ENCODE measurements at regions not wholly inside any gene's neighbourhood (a gene's known extent, or its start where the extent isn't known, plus 50 kb on each side); places are given as distances from the start of the nearest gene placed in this dataset.

DNA sequence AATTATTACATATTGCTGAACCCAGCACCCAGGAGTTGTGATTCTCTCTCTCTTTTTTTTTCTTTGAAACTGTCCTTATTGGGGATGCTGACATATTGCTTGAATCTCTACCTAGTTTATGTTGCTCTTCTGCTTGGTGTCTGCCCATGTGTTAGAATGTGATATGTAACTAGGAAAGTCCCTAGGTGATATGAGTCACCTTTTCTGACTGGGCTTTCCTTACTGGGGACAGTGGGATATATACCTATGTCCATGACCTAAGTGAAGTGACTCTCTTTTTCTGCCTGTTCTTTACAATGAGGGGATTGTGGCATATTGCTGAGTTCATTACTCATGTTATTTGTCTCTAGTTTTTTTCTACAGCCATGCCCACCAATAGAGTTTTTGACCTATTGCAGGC, 1013.2 kb upstream of the TSPY4 start:
- H3K36me3 ChIP-seq: no peaks in the 10 kb centered on the region
- no peaks in the 10 kb centered on the region for H3K4me1 ChIP-seq
- H3K27ac ChIP-seq: no peak overlapping the region
- TF ChIP-seq, protein P1, sequence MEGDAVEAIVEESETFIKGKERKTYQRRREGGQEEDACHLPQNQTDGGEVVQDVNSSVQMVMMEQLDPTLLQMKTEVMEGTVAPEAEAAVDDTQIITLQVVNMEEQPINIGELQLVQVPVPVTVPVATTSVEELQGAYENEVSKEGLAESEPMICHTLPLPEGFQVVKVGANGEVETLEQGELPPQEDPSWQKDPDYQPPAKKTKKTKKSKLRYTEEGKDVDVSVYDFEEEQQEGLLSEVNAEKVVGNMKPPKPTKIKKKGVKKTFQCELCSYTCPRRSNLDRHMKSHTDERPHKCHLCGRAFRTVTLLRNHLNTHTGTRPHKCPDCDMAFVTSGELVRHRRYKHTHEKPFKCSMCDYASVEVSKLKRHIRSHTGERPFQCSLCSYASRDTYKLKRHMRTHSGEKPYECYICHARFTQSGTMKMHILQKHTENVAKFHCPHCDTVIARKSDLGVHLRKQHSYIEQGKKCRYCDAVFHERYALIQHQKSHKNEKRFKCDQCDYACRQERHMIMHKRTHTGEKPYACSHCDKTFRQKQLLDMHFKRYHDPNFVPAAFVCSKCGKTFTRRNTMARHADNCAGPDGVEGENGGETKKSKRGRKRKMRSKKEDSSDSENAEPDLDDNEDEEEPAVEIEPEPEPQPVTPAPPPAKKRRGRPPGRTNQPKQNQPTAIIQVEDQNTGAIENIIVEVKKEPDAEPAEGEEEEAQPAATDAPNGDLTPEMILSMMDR (IDR thresholded peaks at IDR 0.05 in 8 of 11, conservative IDR thresholded peaks at IDR 0.05 in 3 of 11): no peak
- no peak for TF ChIP-seq POLR2A (IDR thresholded peaks at IDR 0.05)
- TF ChIP-seq POLR2AphosphoS5 (IDR thresholded peaks at IDR 0.05): no peak
- intact Hi-C loops (cut with DNase I; ENCODE audit: low total_unique reads): no loop called here
- no peak overlapping the region for H3K4me3 ChIP-seq
- no peaks in the 10 kb centered on the region for H3K27me3 ChIP-seq (replicated peaks in 1 of 7)
- no peaks in the 10 kb centered on the region for H3K9me3 ChIP-seq
- no peak for DNase-seq

DNA sequence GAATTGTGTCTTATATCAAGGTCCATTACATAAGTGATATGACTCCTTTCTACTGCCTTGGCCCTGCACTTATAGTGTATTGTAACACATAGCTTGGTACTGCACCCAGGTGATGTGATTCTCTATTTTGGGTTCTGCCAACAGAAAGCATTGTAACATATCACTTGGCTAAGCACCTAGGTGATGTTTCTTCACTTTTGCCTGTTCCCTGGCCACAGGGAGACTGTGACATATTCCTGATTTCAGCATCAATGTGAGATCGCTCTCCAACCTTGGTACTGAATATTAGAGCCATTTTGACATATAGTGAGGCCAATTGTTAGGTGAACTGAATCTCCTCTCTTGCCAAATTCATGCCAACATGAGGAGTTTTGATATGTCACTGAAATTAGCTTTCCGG, 1010.3 kb upstream of the TSPY4 start:
- intact Hi-C loops (cut with DNase I; ENCODE audit: low total_unique reads): no loop called here
- Histone ChIP-seq H3K9me3 (no peaks in the 10 kb centered on the region), H3K4me1 (no peaks in the 10 kb centered on the region), H3K27me3 (replicated peaks in 1 of 7) (no peaks in the 10 kb centered on the region), H3K27ac (no peak overlapping the region), H3K4me3 (no peak overlapping the region), H3K36me3 (no peaks in the 10 kb centered on the region)
- TF ChIP-seq POLR2AphosphoS5 (IDR thresholded peaks at IDR 0.05) (no peak), POLR2A (IDR thresholded peaks at IDR 0.05) (no peak)
- TF ChIP-seq, protein P1 (IDR thresholded peaks at IDR 0.05 in 8 of 11, conservative IDR thresholded peaks at IDR 0.05 in 3 of 11): no peak
- WGBS, 5 donors: 71 to 83% (median 82%) methylated on average over 2 of the region's 2 CpGs; no CpG with 5 or more reads in 2 of the 5 donors
- DNase-seq: no peak

DNA sequence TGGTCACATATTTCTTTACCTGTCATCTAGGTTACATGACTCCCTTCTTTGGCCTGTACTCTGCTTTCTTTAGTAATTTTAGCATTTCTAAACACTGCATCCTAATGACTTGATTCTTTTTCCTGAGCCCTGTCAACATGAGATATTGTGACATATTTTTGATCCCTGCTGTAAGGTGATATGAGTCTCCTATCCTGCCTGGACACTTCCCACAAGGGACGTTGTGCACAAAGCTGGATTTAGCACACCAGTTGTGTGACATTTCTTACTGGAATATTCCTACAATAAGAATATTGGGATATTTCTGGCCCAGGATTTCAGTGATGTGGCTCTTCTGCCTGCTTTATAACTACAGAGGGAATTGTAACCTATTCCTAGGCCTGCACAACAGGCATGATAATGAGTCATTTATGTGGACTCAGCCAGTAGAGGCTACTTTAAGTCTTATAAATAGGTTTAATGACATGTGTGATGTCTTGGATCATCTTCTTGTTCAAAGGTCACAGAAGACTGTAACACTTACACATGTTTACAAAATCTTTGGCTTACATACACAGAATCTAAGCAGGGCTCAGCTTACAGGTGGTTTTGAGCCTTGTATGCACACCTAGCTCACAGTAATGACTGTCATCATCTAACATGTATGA, 1009.4 kb upstream of the TSPY4 start:
- DNase-seq: no peak
- WGBS, 5 donors: 59 to 83% (median 60%) methylated on average over 1 of the region's 1 CpG; no CpG with 5 or more reads in 2 of the 5 donors
- TF ChIP-seq, protein P1 (IDR thresholded peaks at IDR 0.05 in 8 of 11, conservative IDR thresholded peaks at IDR 0.05 in 3 of 11): no peak
- TF ChIP-seq POLR2A (IDR thresholded peaks at IDR 0.05): no peak
- TF ChIP-seq POLR2AphosphoS5 (IDR thresholded peaks at IDR 0.05): no peak
- Histone ChIP-seq H3K36me3 (no peaks in the 10 kb centered on the region), H3K27ac (no peak overlapping the region), H3K9me3 (no peaks in the 10 kb centered on the region), H3K4me3 (no peak overlapping the region), H3K4me1 (no peaks in the 10 kb centered on the region), H3K27me3 (replicated peaks in 1 of 7) (no peaks in the 10 kb centered on the region)
- intact Hi-C loops (cut with DNase I; ENCODE audit: low total_unique reads): no loop called here

DNA sequence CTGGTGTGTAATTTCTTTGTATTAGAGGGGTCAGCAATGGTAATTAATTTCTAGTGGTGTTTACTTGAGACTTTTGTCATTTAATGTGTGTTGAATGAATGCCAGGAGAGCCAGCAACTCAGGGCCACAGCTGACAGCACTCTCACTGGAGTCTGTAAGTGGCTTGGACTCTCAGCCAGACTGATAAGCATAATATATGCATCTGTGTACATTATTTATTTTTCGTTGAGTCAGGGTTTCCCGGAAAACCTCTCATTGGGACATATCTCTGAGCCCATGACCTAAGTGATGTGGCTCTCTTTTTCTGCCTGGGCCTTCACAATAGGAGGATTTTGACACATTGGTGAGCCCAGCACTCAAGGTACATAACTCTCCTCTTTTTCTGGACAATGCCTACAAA, 1007.8 kb upstream of the TSPY4 start:
- no peak for DNase-seq
- WGBS, 5 donors: 70 to 74% (median 71%) methylated on average over 2 of the region's 2 CpGs; no CpG with 5 or more reads in 2 of the 5 donors
- intact Hi-C loops (cut with DNase I; ENCODE audit: low total_unique reads): no loop called here
- Histone ChIP-seq H3K4me1 (no peaks in the 10 kb centered on the region), H3K9me3 (no peaks in the 10 kb centered on the region), H3K27me3 (replicated peaks in 1 of 7) (no peaks in the 10 kb centered on the region), H3K4me3 (no peak overlapping the region), H3K36me3 (no peaks in the 10 kb centered on the region), H3K27ac (no peak overlapping the region)
- TF ChIP-seq POLR2AphosphoS5 (IDR thresholded peaks at IDR 0.05) (no peak), POLR2A (IDR thresholded peaks at IDR 0.05) (no peak)
- TF ChIP-seq, protein P1 (IDR thresholded peaks at IDR 0.05 in 8 of 11, conservative IDR thresholded peaks at IDR 0.05 in 3 of 11): no peak

Data from spleen (tissue), 11 donors.